ENCODE measurements at regions not wholly inside any gene's neighbourhood (a gene's known extent, or its start where the extent isn't known, plus 50 kb on each side); places are given as distances from the start of the nearest gene placed in this dataset.

GRCh38 chr7:115221456-115221855, 299.6 kb downstream of the MDFIC start:
- Histone ChIP-seq H3K4me3 (ENCODE audit: low read depth, low read length) (no peak overlapping the region), H3K36me3 (ENCODE audit: control insufficient read depth, insufficient read depth, low read length) (no peaks in the 10 kb centered on the region), H3K27me3 (ENCODE audit: control insufficient read depth, insufficient read depth, low read length) (no peaks in the 10 kb centered on the region)
- TF ChIP-seq, protein P1, sequence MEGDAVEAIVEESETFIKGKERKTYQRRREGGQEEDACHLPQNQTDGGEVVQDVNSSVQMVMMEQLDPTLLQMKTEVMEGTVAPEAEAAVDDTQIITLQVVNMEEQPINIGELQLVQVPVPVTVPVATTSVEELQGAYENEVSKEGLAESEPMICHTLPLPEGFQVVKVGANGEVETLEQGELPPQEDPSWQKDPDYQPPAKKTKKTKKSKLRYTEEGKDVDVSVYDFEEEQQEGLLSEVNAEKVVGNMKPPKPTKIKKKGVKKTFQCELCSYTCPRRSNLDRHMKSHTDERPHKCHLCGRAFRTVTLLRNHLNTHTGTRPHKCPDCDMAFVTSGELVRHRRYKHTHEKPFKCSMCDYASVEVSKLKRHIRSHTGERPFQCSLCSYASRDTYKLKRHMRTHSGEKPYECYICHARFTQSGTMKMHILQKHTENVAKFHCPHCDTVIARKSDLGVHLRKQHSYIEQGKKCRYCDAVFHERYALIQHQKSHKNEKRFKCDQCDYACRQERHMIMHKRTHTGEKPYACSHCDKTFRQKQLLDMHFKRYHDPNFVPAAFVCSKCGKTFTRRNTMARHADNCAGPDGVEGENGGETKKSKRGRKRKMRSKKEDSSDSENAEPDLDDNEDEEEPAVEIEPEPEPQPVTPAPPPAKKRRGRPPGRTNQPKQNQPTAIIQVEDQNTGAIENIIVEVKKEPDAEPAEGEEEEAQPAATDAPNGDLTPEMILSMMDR (IDR thresholded peaks at IDR 0.05; ENCODE audit: insufficient read depth, low read length, severe bottlenecking) = no peak
- DNase-seq (ENCODE audit: low read depth) = peak; percentile 4
- no peak for FAIRE-seq

GRCh38 chr7:115218076-115218475, 296.2 kb downstream of the MDFIC start:
- Histone ChIP-seq H3K27me3 (ENCODE audit: control insufficient read depth, insufficient read depth, low read length) (no peaks in the 10 kb centered on the region), H3K36me3 (ENCODE audit: control insufficient read depth, insufficient read depth, low read length) (no peaks in the 10 kb centered on the region), H3K4me3 (ENCODE audit: low read depth, low read length) (no peak overlapping the region)
- peak; percentile 30 for DNase-seq (ENCODE audit: low read depth)
- FAIRE-seq = no peak
- TF ChIP-seq, protein P1 (IDR thresholded peaks at IDR 0.05; ENCODE audit: insufficient read depth, low read length, severe bottlenecking) = no peak

DNA sequence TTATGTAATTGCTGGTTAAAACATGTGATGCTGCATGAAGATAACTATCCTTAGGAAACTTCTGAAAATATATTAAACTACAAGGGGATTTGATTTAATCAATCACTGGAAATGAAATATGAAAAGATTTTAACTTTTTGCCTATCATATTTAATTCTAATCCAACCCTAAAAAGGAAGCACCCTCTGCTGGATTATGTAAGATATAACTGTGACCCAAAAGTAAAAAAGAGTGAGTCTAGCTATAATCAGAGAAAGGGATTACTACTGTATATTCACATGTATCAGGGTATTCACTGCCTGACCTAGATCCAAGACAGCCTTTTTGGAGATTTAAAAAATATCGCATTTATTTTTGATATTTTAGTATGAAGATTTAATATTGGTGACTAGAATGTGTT, 295.5 kb downstream of the MDFIC start:
- TF ChIP-seq, protein P1 (IDR thresholded peaks at IDR 0.05; ENCODE audit: insufficient read depth, low read length, severe bottlenecking) = no peak
- FAIRE-seq (no peak), DNase-seq (ENCODE audit: low read depth) (peak; percentile 10)
- no peak overlapping the region for H3K4me3 ChIP-seq (ENCODE audit: low read depth, low read length)
- H3K36me3 ChIP-seq (ENCODE audit: control insufficient read depth, insufficient read depth, low read length) = no peaks in the 10 kb centered on the region
- H3K27me3 ChIP-seq (ENCODE audit: control insufficient read depth, insufficient read depth, low read length) = no peaks in the 10 kb centered on the region

- TF ChIP-seq, protein P1 (IDR thresholded peaks at IDR 0.05; ENCODE audit: insufficient read depth, low read length, severe bottlenecking) = no peak
- FAIRE-seq (no peak), DNase-seq (ENCODE audit: low read depth) (no peak)
- no peaks in the 10 kb centered on the region for H3K27me3 ChIP-seq (ENCODE audit: control insufficient read depth, insufficient read depth, low read length)
- H3K36me3 ChIP-seq (ENCODE audit: control insufficient read depth, insufficient read depth, low read length) = no peaks in the 10 kb centered on the region
- H3K4me3 ChIP-seq (ENCODE audit: low read depth, low read length) = no peak overlapping the region
These were observed 294.8 kb downstream of the MDFIC start for GRCh38 chr7:115216652-115217051.

DNA sequence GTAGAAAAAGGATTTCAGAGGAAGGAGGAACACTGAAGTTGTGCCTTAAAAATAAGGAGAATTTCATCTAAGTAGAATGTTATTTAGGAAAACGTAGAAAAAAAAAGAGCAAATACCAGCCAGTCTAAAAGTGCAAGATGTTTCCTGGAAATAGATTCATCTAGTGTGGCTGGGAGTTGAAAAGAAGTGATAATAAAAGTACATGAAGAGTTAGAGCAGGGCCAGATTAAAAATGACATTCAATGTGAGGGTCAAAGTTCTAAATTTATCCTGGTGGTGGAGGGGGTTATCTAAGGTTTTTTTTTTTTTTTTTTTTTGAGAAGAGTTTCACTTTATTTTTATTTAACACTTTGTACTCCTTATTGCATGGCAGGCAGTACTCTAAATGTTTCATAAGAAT, 289.3 kb downstream of the MDFIC start:
- Histone ChIP-seq H3K27me3 (ENCODE audit: control insufficient read depth, insufficient read depth, low read length) (no peaks in the 10 kb centered on the region), H3K36me3 (ENCODE audit: control insufficient read depth, insufficient read depth, low read length) (no peaks in the 10 kb centered on the region), H3K4me3 (ENCODE audit: low read depth, low read length) (no peak overlapping the region)
- FAIRE-seq = no peak
- TF ChIP-seq, protein P1 (IDR thresholded peaks at IDR 0.05; ENCODE audit: insufficient read depth, low read length, severe bottlenecking) = no peak
- DNase-seq (ENCODE audit: low read depth) = no peak

GRCh38 chr7:115210552-115210951, 288.7 kb downstream of the MDFIC start:
- H3K27me3 ChIP-seq (ENCODE audit: control insufficient read depth, insufficient read depth, low read length) = no peaks in the 10 kb centered on the region
- FAIRE-seq (no peak), DNase-seq (ENCODE audit: low read depth) (no peak)
- TF ChIP-seq, protein P1 (IDR thresholded peaks at IDR 0.05; ENCODE audit: insufficient read depth, low read length, severe bottlenecking) = no peak
- H3K4me3 ChIP-seq (ENCODE audit: low read depth, low read length) = no peak overlapping the region
- H3K36me3 ChIP-seq (ENCODE audit: control insufficient read depth, insufficient read depth, low read length) = no peaks in the 10 kb centered on the region
